GM18508 (cell line): ENCODE measurements at regions not wholly inside any gene's neighbourhood (a gene's known extent, or its start where the extent isn't known, plus 50 kb on each side); places are given as distances from the start of the nearest gene placed in this dataset.

Experiments
- ATAC-seq: cut with Tn5 transposase; IDR thresholded peaks from one replicate; pipeline ENCODE4 v1.9.1; 2021; ENCODE audit warnings: moderate number of reproducible peaks; ENCODE audit not compliant: insufficient read depth, unreplicated experiment

DNA sequence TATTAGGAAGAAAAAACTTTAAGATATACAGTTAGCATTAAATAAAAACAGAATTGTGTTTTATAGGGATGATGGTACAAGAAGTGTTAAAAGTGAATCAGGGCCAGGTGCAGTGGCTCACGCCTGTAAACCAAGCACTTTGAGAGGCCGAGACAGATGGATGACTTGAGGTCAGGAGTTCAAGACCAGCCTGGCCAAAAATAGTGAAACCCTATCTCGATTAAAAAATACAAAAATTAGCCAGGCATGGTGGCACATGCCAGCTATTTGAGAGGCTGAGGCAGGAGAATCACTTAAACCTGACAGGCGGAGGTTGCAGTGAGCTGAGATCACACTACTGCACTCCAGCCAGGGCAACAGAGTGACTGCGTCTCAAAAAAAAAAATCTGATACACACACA lies 282.9 kb upstream of the ATP10B start:
- ATAC-seq: no peak

DNA sequence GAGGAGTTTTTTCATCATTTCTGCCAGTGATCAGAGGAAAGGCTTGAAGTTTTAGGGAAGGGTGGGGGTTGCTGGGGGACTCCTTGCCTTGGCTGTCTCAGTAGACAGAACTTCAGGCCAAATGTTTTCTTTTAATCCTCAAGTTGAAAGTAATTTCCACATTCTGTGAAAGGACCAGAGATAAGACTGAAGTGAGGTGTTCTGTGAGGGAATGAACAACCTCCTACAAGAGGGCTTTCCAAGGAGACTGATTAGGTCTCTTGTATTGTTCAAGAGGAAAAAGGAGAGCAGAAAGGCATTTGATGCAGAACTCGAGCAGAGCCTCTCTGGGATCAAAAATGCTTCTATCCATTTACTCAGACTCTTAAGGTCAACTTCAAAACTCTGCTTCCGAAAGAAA lies 282.1 kb upstream of the ATP10B start:
- no peak for ATAC-seq

DNA sequence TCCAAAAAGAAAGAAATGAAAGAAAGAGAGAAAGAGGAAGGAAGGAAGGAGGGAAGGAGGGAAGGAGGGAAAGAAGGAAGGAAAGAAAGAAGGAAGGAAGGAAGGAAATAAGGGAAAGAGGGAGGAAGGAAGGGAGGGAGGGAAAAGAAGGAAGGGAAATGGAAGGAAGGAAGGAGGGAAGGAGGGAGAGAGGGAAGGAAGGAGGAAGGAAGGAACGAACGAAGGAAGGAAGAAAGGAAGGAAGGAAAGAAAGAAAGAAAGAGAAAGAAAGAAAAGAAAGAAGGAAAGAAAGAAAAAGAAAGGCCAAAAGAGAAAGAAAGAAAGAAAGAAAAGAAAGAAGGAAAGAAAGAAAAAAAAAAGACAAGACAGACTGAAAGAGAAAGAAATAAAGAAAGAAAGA lies 263.9 kb upstream of the ATP10B start:
- no peak for ATAC-seq

DNA sequence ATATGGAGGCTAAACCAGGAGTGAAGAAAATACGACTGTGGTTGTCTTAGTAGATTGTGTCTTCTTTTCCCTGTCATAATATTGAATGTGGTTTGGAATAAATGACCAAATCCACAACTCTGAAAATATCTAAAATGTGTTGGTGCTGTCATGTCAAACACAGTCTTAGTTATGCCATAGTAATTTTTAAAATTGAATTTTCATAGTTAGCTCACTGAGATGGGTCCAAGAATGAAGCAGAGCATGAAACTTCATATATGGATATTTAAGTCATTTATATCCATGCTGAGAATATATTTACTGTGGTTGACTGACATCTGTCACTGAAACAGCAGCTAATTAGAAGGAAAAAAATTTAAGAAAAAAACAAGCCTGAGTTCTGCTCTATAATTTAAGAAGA lies 260.4 kb upstream of the ATP10B start:
- no peak for ATAC-seq

DNA sequence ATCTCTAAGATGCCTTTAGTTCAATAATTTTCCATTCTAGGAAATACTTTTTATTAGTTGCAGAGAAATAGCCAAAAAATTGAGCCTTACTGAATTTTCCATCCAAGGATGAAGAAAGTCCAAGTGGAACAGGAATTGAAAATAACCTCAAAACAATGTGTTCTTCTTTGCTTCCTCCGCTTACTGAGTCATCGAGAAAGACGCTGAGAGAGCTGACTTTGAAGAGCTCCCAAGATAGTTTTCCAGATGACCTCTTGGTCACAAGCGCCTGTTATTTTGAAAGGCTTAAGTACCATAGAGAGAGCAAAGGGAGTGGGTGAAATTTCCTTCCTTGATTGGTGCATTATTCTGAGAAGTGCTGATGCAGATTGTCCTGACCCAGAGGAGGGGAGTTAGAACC lies 253.5 kb upstream of the ATP10B start:
- ATAC-seq: no peak

DNA sequence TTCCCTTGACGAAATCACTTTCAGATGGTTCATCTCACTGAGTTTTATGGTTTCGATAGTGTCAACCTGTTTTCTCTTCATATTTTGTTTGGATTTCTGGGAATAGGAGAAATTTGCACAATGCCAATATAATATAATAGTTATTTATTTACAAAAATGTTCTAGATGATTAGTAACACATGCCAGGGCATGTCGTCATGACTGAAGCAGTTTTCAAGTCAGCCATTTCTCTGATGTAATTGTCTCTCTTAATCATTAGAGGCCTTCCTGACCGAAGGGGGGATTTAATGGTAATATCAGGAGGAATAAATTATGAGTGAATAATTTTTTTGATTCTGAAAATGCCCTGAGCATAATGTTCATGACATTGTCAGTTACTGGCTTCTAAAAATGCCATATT lies 246.5 kb upstream of the ATP10B start:
- no peak for ATAC-seq

DNA sequence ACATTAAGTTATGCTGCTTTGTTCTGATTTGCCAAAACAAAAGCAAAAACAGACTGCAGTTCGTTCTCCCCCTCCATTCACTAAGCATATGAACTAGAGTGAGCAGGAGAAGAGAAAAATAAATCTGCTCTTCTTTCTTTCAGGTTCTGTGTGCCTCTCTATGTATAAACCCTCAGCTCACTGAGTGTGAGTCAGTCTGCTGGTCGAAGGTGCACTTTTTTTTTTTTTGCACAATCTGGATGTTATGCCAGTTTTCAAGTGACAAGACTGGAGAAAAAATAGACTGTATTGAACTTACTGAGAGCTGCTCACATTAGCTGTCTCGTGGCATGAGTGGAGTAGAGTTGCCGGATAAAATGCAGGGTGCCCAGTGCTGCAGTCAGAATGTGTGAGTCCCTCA lies 244.6 kb upstream of the ATP10B start:
- ATAC-seq: no peak

DNA sequence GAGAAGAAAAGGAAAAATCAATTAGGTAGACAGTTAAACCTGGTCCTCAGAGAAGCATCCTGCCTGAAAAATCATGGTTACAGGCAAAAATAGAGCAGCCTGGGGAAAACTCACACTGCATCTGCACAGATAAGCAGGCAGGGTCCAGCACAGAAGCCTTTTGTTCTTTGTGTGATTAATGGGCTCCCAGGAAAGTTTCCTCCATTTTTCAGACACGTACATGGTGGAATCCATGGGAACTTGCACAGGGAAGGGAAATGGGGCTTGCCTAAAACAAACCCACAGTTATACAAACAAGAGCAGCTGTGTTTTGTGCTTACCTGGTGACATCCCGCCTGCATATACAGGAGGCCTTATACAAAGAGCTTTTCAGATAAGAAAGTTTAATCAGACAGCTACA lies 243.9 kb upstream of the ATP10B start:
- ATAC-seq: no peak

DNA sequence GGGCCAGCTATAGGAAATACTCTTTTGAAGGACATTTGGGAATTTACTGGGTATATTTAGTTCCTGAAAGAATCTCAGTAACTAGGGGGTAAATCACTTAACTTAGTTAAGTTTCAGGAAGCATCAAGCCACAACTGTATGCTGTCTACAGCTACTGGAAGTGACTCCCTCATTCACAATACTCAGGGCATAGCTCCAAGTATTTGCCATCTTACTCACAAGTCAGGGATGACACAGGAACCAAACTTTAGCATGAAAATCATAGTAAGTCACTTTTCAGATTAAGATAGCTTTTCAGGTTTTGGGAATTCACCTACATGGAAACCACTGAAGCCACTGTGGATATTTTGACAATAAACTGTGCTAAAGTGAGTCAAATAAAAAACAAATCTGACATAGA lies 242.4 kb upstream of the ATP10B start:
- ATAC-seq: no peak

DNA sequence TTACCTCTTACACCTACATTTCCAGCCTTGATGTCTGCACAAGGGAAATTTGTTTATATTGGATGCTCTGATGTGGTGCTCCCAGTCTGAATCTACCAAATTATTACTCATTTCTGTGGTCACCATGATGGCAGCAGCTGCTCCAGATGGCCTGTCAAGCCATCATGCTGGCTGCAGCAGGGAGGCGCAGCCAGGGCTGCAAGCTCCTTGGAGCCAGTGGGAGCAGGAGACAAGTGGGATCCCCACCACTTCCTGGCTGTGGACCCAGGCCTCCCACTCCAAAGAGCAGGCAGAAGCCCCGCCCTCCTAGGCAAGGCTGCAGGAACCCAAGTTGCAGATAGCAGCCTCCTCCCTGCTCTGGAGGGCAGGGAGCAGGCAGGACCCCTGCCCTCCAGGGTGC lies 241.1 kb upstream of the ATP10B start:
- no peak for ATAC-seq

DNA sequence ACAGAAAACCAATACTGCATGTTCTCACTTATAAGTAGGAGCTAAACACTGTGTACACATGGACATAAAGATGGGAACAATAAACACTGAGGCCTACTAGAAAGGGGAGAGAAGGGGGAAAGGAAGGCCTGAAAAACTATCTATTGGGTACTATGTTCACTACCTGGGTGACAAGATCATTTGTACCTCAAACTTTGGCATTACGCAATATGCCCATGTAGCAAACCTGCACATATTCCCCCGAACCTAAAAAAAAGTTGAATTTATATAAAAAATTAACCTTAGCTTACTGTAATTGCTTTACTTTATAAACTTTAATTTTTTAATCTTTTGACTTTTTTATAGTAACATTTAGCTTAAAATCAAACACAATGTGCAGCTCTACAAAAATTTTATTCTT lies 237.6 kb upstream of the ATP10B start:
- ATAC-seq: no peak

DNA sequence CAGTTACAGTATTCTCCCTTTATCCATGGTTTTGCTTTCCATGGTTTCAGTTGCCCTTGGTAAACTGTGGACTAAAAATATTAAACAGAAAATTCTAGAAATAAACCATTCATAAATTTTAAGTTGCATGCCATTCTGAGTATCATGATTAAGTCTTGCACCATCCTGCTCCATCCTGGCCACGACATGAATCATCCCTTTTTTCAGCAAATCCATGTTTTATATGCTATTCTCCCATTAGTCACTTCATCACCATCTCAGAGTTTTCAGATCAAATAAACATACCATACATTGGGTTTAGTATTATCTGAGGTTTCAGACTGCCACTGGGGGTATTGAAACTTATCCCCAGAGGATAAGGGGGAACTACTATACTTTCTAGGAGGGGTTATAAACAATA lies 234.4 kb upstream of the ATP10B start:
- ATAC-seq: no peak

DNA sequence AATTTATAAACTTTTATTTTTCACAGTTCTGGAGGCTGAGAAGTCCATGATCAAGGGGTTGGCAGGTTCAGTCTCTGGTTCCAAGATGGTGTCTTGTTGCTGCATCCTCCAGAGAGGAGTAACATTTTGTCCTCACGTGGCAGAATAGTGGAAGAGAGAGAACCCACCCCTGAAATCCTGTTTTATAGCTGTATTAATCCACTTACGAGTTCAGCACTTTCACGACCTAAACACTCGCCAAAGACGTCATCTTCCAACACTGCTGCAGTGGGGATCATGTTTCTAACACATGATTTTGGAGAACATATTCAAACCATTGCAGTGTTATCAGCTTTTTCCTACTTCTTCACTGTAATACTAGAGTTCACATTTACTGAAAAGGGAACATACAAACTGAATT lies 233.0 kb upstream of the ATP10B start:
- no peak for ATAC-seq

DNA sequence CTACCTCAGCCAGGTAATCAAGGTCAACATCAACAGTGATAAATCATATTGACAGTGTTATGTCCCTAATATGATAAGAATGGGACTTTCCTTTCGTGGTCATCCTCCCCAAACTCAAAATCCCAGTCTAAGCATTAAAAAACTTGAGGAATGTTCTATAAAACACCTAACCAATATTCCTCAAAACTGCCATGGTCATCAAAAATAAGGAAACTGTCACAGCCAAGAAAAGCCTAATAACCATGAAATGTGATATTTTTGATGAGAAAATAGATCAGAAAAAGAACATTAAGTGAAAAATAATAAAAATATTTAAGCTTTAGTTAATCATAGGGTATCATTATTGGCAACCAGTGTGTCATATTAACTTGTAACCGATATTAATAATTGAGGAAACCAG lies 232.1 kb upstream of the ATP10B start:
- no peak for ATAC-seq

DNA sequence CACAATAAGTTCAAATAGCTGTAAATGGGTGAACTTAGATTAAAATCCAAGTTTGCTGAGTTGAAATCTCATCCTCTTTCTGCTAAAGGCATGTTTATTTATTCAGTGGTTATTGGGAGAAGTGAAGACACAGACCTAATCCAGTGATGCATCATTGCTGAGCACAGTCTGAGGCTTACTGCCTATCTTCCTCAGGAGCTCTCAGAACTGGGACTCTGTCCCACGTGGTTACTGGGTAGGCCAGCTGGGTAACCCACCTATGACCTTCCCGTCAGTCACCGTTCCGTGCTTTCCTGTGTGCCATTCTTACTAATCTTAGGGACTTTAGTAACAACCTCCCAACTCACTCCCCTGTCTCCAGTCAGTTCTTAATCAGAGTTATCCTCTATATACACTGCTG lies 226.8 kb upstream of the ATP10B start:
- ATAC-seq: no peak

DNA sequence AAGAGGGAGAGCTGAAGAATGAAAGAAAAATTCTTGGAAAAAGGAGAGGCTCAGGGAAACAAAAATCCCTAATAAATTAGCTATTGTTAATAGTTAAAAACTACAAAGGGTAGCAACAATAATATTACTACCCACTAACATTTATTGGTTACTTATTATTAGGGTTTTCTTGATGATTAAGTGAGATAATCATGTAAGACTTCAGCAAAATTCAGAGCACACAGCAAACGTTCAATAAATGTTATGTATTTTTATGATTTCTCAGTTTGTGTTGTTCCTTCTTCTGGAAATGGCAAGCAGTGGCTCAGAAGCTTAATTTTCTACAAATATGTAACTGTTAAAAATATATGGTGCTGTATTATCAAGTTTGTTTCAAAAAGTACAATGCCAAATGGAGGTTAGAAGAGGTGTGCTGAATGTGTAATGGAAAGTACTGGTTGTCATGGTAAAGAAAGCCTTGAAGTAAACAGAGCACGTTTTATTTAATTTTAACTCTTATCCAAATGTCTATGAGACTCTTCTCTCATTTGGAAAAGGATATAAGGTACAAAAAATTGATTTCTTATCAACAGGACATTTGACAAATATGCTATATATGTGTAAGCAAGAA lies 226.0 kb upstream of the ATP10B start:
- no peak for ATAC-seq

DNA sequence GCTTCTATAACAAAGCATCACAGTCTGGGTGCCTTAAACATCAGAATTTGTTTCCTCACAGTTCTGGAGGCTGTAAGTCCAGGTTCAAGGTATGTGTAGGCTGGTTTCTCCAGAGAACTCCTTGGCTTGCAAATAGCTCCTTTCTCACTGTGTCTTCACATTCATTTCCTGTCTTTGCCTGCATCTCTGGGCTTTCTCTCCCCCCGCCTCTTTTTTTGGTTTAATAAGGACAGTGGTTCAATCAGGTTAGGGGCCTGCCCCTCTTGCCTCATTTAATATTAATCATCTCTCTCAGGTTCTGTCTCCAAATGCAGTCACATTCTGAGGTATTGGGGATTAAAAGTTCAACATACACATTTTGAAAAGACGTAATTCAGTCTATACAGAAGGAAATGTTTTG lies 225.5 kb upstream of the ATP10B start:
- ATAC-seq: no peak

DNA sequence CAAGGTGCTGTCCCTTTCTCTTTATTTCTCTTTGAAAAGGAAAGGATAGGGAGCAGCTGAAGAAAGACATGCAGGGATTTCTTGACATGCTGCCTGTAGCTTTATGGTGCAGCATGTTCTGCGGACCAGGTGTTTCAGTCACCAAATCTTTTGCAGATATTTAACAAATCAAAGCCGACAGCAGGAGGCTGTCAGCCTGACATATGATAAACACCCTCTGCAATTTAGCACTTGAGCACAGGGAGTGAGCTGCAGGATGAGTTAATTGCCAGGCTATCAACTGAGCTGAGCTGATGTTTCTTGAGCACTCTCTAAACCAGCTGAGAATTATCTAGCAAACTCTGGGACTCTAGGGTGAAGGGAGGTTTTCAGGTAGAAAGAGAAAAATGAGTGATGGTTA lies 212.8 kb upstream of the ATP10B start:
- ATAC-seq: no peak

DNA sequence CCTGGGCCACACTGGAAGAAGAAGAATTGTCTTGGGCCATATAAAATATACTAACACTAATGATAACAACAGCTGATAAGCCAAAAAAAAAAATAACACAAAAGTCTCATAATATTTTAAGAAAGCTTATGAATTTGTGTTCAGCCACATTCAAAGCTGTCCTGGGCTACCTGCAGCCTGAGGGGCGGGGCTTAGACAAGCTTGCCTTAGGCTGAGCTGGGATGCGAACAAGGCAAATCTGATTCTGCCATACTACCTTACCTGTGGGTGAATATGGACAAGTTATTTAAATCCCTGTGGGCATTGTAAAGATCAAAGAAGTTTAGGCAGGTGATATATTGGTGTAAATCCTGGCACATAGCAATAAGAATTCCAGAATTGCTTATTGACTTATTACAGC lies 212.3 kb upstream of the ATP10B start:
- no peak for ATAC-seq

DNA sequence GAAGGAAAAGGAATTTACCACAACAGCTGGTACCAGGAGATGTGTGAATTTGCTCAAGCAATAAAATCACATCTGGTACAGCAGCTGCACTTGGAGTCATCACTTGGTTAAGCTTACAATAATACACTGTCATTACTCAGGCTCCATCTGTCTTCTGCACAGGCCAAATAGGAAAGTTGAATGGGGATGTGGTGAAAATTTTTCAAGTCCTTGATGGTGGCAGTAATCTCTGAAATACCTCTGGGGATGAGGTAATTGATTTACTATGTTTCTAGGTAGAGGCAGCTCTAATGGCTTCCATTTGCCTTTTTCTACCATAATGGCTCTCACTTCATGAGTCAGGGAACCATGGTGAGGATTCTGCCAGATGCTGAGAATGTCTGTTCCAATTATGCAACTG lies 206.8 kb upstream of the ATP10B start:
- no peak for ATAC-seq

DNA sequence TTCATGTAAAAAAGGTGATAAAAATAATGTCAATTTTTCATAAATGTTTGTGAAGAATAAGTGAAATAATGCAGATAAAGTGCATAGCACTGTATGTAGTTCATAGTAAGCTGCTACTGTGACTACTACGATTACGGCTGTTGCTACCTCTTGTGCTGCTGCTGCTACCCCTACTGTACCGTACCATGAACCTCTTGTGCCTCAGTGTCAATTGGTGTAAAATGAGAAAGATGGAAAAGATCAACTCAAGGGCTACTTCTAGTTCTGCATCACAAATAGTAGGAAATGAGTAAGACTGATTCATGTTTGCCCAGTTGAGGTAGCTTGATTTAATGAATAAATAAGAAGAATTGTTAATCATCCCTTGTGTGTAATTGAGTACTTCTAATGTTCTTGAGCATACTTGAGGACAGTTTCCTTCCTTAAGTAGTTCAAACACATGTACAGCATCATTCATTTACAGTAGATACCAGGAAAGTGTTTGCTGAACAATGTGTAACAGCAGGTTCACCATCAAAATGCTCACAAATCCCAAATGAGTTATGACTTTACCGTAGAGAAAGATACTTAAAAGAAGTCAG lies 200.0 kb upstream of the ATP10B start:
- ATAC-seq: no peak

DNA sequence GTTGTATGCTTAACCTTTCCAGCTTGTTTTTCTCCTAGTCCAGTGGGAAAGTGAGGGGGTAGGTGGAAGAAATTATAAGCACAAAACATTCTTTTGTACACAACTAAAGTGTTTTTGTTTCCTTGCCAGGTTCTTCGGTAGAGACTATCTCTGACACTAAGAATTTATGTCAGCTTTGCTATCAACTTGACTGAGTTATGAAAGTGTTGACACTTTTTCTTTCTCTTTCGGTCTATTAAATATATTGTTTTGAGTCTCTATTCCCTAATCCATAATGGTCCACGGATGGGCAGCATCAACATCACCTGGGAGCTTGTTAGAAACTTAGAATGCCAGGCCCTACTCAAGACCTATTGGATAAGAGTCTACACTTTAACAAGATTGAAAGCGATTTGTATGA lies 195.0 kb upstream of the ATP10B start:
- ATAC-seq: no peak

DNA sequence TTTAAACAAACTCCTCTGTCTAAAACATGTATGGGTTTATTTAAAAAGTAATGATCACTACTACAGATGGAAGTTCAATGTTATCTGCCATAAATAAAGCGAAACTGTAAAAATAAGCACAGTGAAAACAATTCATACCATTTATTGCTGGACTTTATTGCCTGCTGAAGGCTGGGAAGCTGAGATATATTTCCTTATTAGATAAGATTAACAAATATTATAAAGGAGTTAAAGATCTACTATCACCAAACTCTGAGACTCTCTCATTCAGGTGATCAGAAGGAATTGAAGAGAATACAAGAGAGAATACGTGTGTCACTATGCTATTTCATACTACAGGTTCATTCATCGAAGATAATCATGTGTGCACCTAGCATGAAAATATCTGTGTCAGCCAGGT lies 190.9 kb upstream of the ATP10B start:
- ATAC-seq: no peak
